H1 (cell line): ENCODE measurements at regions not wholly inside any gene's neighbourhood (a gene's known extent, or its start where the extent isn't known, plus 50 kb on each side); places are given as distances from the start of the nearest gene placed in this dataset.

Source experiments
- CTCF ChIA-PET: fragments of 300-600 bp; sonication (Branson Sonifier 250); formaldehyde crosslinking; loops from one replicate; lab custom pipeline; 2021; ENCODE audit not compliant: partially characterized antibody; lab: Charles Lee
- POLR2A ChIA-PET: fragments of 300-600 bp; sonication (Branson Sonifier 250); formaldehyde crosslinking; loops from one replicate; lab custom pipeline; 2021; ENCODE audit warnings: inconsistent platforms; ENCODE audit not compliant: partially characterized antibody; lab: Charles Lee
- DNase-seq, 2 experiments: peaks; one replicate each; pipeline versions ENCODE4 v3.0.0 to v3.0.0-alpha.2; 2010 to 2022; ENCODE audit warnings: low spot score in 2 of 2, low read depth in 1 of 2, mixed read lengths in 1 of 2
- FAIRE-seq: peaks from 2 replicates; lab custom pipeline; 2011; peaks lifted over from hg19 to GRCh38; lab: Jason Lieb, UNC
- H2AFZ ChIP-seq: 2 replicates; pipeline ENCODE4 v1.8.1; 2012; ENCODE audit warnings: low read length, inconsistent platforms
- H2AK5ac ChIP-seq: 2 replicates; pipeline ENCODE4 v1.6.1; 2013; ENCODE audit warnings: low read depth, low read length
- H2BK120ac ChIP-seq: replicated peaks from 2 replicates; pipeline ENCODE3; 2013; ENCODE audit warnings: low read depth, low read length, inconsistent platforms
- H2BK12ac ChIP-seq: 2 replicates; pipeline ENCODE4 v1.6.1; 2013; ENCODE audit warnings: low read depth, low read length
- H2BK15ac ChIP-seq: 2 replicates; pipeline ENCODE4 v1.6.1; 2013; ENCODE audit warnings: low read length
- H2BK20ac ChIP-seq: 2 replicates; pipeline ENCODE4 v1.6.1; 2013; ENCODE audit warnings: low read length
- H2BK5ac ChIP-seq: 2 replicates; pipeline ENCODE4 v1.6.1; 2013; ENCODE audit warnings: low read depth, low read length
- H3K14ac ChIP-seq: 2 replicates; pipeline ENCODE4 v1.6.1; 2013; ENCODE audit warnings: inconsistent platforms; ENCODE audit not compliant: insufficient read length
- H3K18ac ChIP-seq: 2 replicates; pipeline ENCODE4 v1.6.1; 2013; ENCODE audit warnings: low read length; ENCODE audit errors: extremely low read depth
- H3K23ac ChIP-seq: 2 replicates; pipeline ENCODE4 v1.6.1; 2013; ENCODE audit warnings: inconsistent platforms; ENCODE audit not compliant: insufficient read length
- H3K23me2 ChIP-seq: 2 replicates; pipeline ENCODE4 v1.6.1; 2013; ENCODE audit warnings: low read depth, low read length
- H3K27ac ChIP-seq: 2 replicates; pipeline ENCODE4 v1.6.1; 2011; ENCODE audit warnings: low read depth, low read length, inconsistent platforms
- H3K27me3 ChIP-seq, 4 experiments: replicated peaks in 1 of 4; 1 replicate in 1 of 4; 2 replicates in 3 of 4; pipeline versions ENCODE4 v1.6.1 to v1.8.1; 2011 to 2013; ENCODE audit warnings: low read length in 3 of 4, mild to moderate bottlenecking in 3 of 4, inconsistent platforms in 2 of 4, mixed read lengths in 2 of 4, moderate library complexity in 1 of 4; ENCODE audit not compliant: control insufficient read depth in 3 of 4, insufficient read depth in 3 of 4; ENCODE audit errors: extremely low read depth in 1 of 4
- H3K36me3 ChIP-seq, 4 experiments: 2 replicates each; pipeline versions ENCODE4 v1.6.1 to v1.8.1; 2011 to 2013; ENCODE audit warnings: mild to moderate bottlenecking in 4 of 4, low read length in 3 of 4, moderate library complexity in 2 of 4, control low read depth in 1 of 4, inconsistent platforms in 1 of 4; ENCODE audit not compliant: insufficient read depth in 4 of 4, control insufficient read depth in 2 of 4
- H3K4ac ChIP-seq: replicated peaks from 2 replicates; pipeline ENCODE3; 2013; ENCODE audit warnings: low read length, low read depth, mixed read lengths, inconsistent platforms; ENCODE audit not compliant: insufficient read length
- H3K4me1 ChIP-seq, 4 experiments: replicated peaks in 1 of 4; 1 replicate in 1 of 4; 2 replicates in 3 of 4; pipeline versions ENCODE4 v1.6.1 to v1.8.1; 2011 to 2013; ENCODE audit warnings: low read length in 3 of 4, inconsistent platforms in 2 of 4, mixed read lengths in 1 of 4; ENCODE audit not compliant: insufficient read depth in 4 of 4, control insufficient read depth in 3 of 4
- H3K4me2 ChIP-seq, 2 experiments: 2 replicates each; pipeline versions ENCODE4 v1.6.1 to v1.8.1; 2011 to 2013; ENCODE audit warnings: low read depth in 2 of 2, low read length in 2 of 2, control low read depth in 1 of 2, inconsistent platforms in 1 of 2, mild to moderate bottlenecking in 1 of 2; ENCODE audit not compliant: insufficient read depth in 1 of 2
- H3K4me3 ChIP-seq, 4 experiments: fragments of 200-600, 300-600 bp in 1 of 4; sonication (generic), shearing (Covaris generic), sonication (Bioruptor Twin) in 1 of 4; 2 replicates each; pipeline versions ENCODE4 v1.5.1 to v1.8.1; 2011 to 2016; ENCODE audit warnings: low read length in 4 of 4, low read depth in 3 of 4, control low read depth in 2 of 4, inconsistent platforms in 2 of 4, mild to moderate bottlenecking in 2 of 4, mixed read lengths in 1 of 4, moderate library complexity in 1 of 4; ENCODE audit not compliant: insufficient read depth in 2 of 4; ENCODE audit errors: extremely low read depth in 1 of 4
- H3K56ac ChIP-seq: replicated peaks from 2 replicates; pipeline ENCODE3; 2013; ENCODE audit warnings: low read depth, mild to moderate bottlenecking, mixed read lengths, low read length, inconsistent platforms; ENCODE audit not compliant: insufficient read length
- H3K79me1 ChIP-seq: 2 replicates; pipeline ENCODE4 v1.6.1; 2013; ENCODE audit warnings: low read depth, low read length, control low read depth
- H3K79me2 ChIP-seq, 2 experiments: 2 replicates each; pipeline versions ENCODE4 v1.6.1 to v1.8.1; 2012 to 2013; ENCODE audit warnings: low read length in 2 of 2, mild to moderate bottlenecking in 2 of 2, inconsistent platforms in 1 of 2; ENCODE audit not compliant: insufficient read depth in 2 of 2, control insufficient read depth in 1 of 2
- H3K9ac ChIP-seq, 4 experiments: replicated peaks in 1 of 4; 1 replicate in 1 of 4; 2 replicates in 3 of 4; pipeline versions ENCODE4 v1.6.1 to v1.8.1; 2011 to 2013; ENCODE audit warnings: low read depth in 3 of 4, low read length in 3 of 4, control low read depth in 2 of 4, mild to moderate bottlenecking in 2 of 4, moderate library complexity in 2 of 4, inconsistent platforms in 1 of 4; ENCODE audit errors: extremely low read depth in 1 of 4
- H3K9me3 ChIP-seq, 2 experiments: 2 replicates each; pipeline versions ENCODE4 v1.6.1 to v1.8.1; 2012 to 2013; ENCODE audit warnings: mild to moderate bottlenecking in 2 of 2, moderate library complexity in 2 of 2, control low read depth in 1 of 2, inconsistent platforms in 1 of 2, low read depth in 1 of 2, low read length in 1 of 2, mixed read lengths in 1 of 2; ENCODE audit not compliant: insufficient read depth in 2 of 2
- H4K20me1 ChIP-seq, 2 experiments: replicated peaks in 1 of 2; 2 replicates each; pipeline versions ENCODE3 to v1.8.1; 2011 to 2013; ENCODE audit warnings: inconsistent platforms in 2 of 2, low read length in 2 of 2, mild to moderate bottlenecking in 1 of 2; ENCODE audit not compliant: insufficient read depth in 2 of 2, control insufficient read depth in 1 of 2
- H4K5ac ChIP-seq: 2 replicates; pipeline ENCODE4 v1.6.1; 2013; ENCODE audit warnings: low read length, low read depth, mixed read lengths, inconsistent platforms; ENCODE audit not compliant: insufficient read length
- H4K8ac ChIP-seq: 2 replicates; pipeline ENCODE4 v1.8.0; 2013; ENCODE audit warnings: mild to moderate bottlenecking, moderate library complexity, low read length, inconsistent platforms; ENCODE audit not compliant: insufficient read depth; ENCODE audit errors: extremely low read depth
- H4K91ac ChIP-seq: replicated peaks from 2 replicates; pipeline ENCODE3; 2013; ENCODE audit warnings: low read length, mixed read lengths, inconsistent platforms; ENCODE audit not compliant: insufficient read length
- ASH2L ChIP-seq: fragments of 200-600, 300-600 bp; sonication (generic); IDR thresholded peaks from one replicate; pipeline ENCODE4 v1.7.1; 2017; ENCODE audit warnings: low read length
- CREB1 ChIP-seq: IDR thresholded peaks from 2 replicates; pipeline ENCODE4 v1.6.1; 2012; ENCODE audit warnings: inconsistent platforms
- E2F6 ChIP-seq: IDR thresholded peaks from 2 replicates; pipeline ENCODE4 v1.6.1; 2012; ENCODE audit warnings: inconsistent platforms
- HDAC6 ChIP-seq: IDR thresholded peaks from one replicate; pipeline ENCODE4 v1.7.1; 2012; ENCODE audit warnings: low read depth, mild to moderate bottlenecking, inconsistent platforms, low read length, moderate library complexity
- KDM4A ChIP-seq: IDR thresholded peaks from one replicate; pipeline ENCODE4 v1.7.1; 2012; ENCODE audit warnings: low read depth, mild to moderate bottlenecking, moderate library complexity, low read length, inconsistent platforms; ENCODE audit not compliant: severe bottlenecking
- MAX ChIP-seq: IDR thresholded peaks from 2 replicates; pipeline ENCODE4 v1.6.1; 2012; ENCODE audit warnings: inconsistent platforms
- POLR2A ChIP-seq, 2 experiments: IDR thresholded peaks; 1 replicate in 1 of 2; 2 replicates in 1 of 2; pipeline ENCODE4 v1.6.1; 2011; ENCODE audit warnings: low read depth in 2 of 2, low read length in 2 of 2, mild to moderate bottlenecking in 2 of 2; ENCODE audit errors: control extremely low read depth in 1 of 2
- POU5F1 ChIP-seq: IDR thresholded peaks from 2 replicates; pipeline ENCODE4 v1.6.1; 2011; ENCODE audit warnings: low read depth, mild to moderate bottlenecking, low read length, moderate library complexity
- RNF2 ChIP-seq: fragments of 200-900, 300-1000 bp; sonication (generic); IDR thresholded peaks from 2 replicates; pipeline ENCODE4 v1.7.1; 2016; ENCODE audit warnings: borderline replicate concordance, low read depth, mild to moderate bottlenecking, antibody characterized with exemption, low read length; ENCODE audit not compliant: poor library complexity, severe bottlenecking; ENCODE audit errors: missing control alignments
- SP4 ChIP-seq: IDR thresholded peaks from 2 replicates; pipeline ENCODE4 v1.6.1; 2012; ENCODE audit warnings: low read length, inconsistent platforms
- TCF12 ChIP-seq: IDR thresholded peaks from 2 replicates; pipeline ENCODE4 v1.6.1; 2011; ENCODE audit warnings: low read depth, mild to moderate bottlenecking, low read length
- WGBS, 2 experiments: shearing (Covaris generic) in 1 of 2; methylation state at CpG; one replicate each; pipeline versions ENCODE4 v1.1.6 to v1.1.7; 2013 to 2015; ENCODE audit warnings: low lambda C conversion rate in 2 of 2, mixed read lengths in 2 of 2, inconsistent platforms in 1 of 2, low coverage in 1 of 2, missing lambda C conversion rate in 1 of 2; ENCODE audit not compliant: insufficient replicate concordance in 2 of 2, insufficient coverage in 1 of 2, insufficient read length in 1 of 2; ENCODE audit errors: extremely low coverage in 1 of 2, missing lambda C conversion rate in 1 of 2; 5-methylcytosine and 5-hydroxymethylcytosine counted together
- TF ChIP-seq, protein P1 (sequence below): IDR thresholded peaks from 2 replicates; pipeline ENCODE4 v1.6.1; 2011; ENCODE audit warnings: low read depth, mild to moderate bottlenecking, low read length; ENCODE audit not compliant: insufficient read depth
- TF ChIP-seq, protein P2 (sequence below): IDR thresholded peaks from 2 replicates; pipeline ENCODE4 v1.6.1; 2011; ENCODE audit warnings: low read length, improper control_type of control experiment

DNA sequence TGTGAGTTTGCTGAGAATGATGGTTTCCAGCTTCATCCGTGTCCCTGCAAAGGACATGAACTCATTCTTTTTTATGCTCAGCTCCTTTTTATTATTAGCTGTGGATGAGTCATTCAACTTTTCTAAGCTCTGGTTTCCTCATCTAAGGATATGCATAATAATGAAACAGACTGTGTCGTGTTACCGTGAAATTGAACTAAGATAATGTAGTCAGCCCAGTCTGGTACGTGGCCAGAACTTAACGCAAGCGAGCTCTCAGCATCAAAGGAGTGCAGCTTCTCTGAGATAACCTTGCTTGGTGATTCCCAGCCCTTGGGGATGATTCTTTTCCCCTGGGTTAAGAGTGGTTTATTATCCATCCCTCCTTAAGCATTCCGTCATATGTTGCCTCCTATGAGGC, 454.3 kb upstream of the EEF2KMT start:
- ChIA-PET CTCF (interaction anchor here (1.2 to 2.5 kb wide), 4 partner anchors 9 to 64 kb away, joined by 3 to 11 read pairs (median 7); no protein-coding TSS in a partner anchor), POLR2A (no interaction called here)
- H3K18ac ChIP-seq, result no peak overlapping the region
- H3K4ac ChIP-seq, result no peak overlapping the region
- H2BK20ac ChIP-seq, result no peak overlapping the region
- H2AFZ ChIP-seq, result no peak overlapping the region
- H3K9me3 ChIP-seq, result no peaks in the 10 kb centered on the region
- whole genome bisulfite sequencing, 2 experiments, result 75% methylated on average over 7 of the region's 7 CpGs; no CpG with 5 or more reads in 1 of the 2 experiments
- no peak overlapping the region for H3K14ac ChIP-seq
- H4K91ac ChIP-seq, result no peak overlapping the region
- no peak overlapping the region for H3K23ac ChIP-seq
- no peak overlapping the region for H2BK15ac ChIP-seq
- H4K5ac ChIP-seq, result no peak overlapping the region
- no peak overlapping the region for H3K4me3 ChIP-seq
- no peaks in the 10 kb centered on the region for H3K4me1 ChIP-seq
- H3K36me3 ChIP-seq, result no peaks in the 10 kb centered on the region
- H3K23me2 ChIP-seq, result no peaks in the 10 kb centered on the region
- no peak overlapping the region for H3K27ac ChIP-seq
- no peaks in the 10 kb centered on the region for H3K27me3 ChIP-seq
- no peaks in the 10 kb centered on the region for H3K79me1 ChIP-seq
- no peaks in the 10 kb centered on the region for H4K20me1 ChIP-seq
- FAIRE-seq, result no peak
- H3K9ac ChIP-seq, result no peak overlapping the region; a peak in 1 of 7 replicates
- H2BK5ac ChIP-seq, result no peak overlapping the region
- no peak overlapping the region for H3K4me2 ChIP-seq
- H3K56ac ChIP-seq, result no peak overlapping the region
- no peak overlapping the region for H2BK12ac ChIP-seq
- no peaks in the 10 kb centered on the region for H3K79me2 ChIP-seq
- DNase-seq, result no peak
- no peak overlapping the region for H4K8ac ChIP-seq
- no peak overlapping the region for H2AK5ac ChIP-seq
- H2BK120ac ChIP-seq, result no peak overlapping the region
- TF ChIP-seq RNF2 (no peak), ASH2L (no peak), TCF12 (no peak), KDM4A (no peak), E2F6 (no peak), POU5F1 (no peak), CREB1 (no peak), POLR2A (IDR thresholded peaks at IDR 0.05; ENCODE audit: control extremely low read depth in 1 of 2, low read depth in 2 of 2, low read length in 2 of 2) (no peak), MAX (no peak), SP4 (no peak), HDAC6 (no peak)
- TF ChIP-seq, protein P1, sequence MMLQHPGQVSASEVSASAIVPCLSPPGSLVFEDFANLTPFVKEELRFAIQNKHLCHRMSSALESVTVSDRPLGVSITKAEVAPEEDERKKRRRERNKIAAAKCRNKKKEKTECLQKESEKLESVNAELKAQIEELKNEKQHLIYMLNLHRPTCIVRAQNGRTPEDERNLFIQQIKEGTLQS, result no peak
- TF ChIP-seq, protein P2, sequence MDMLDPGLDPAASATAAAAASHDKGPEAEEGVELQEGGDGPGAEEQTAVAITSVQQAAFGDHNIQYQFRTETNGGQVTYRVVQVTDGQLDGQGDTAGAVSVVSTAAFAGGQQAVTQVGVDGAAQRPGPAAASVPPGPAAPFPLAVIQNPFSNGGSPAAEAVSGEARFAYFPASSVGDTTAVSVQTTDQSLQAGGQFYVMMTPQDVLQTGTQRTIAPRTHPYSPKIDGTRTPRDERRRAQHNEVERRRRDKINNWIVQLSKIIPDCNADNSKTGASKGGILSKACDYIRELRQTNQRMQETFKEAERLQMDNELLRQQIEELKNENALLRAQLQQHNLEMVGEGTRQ, result no peak
